ENCODE measurements at regions not wholly inside any gene's neighbourhood (a gene's known extent, or its start where the extent isn't known, plus 50 kb on each side); places are given as distances from the start of the nearest gene placed in this dataset.

GRCh38 chr18:22563164-22563583 lies 145.5 kb upstream of the CTAGE1 start:
- no peaks in the 10 kb centered on the region for H3K36me3 ChIP-seq (ENCODE audit: control insufficient read depth, insufficient read depth, low read length)
- Mint-ChIP-seq H3K27ac (no peak overlapping the region), H3K9me3 (peaks cover 0 to 2% (median 0%) of the 10 kb centered on the region in 7 donors), H3K4me3 (no peak overlapping the region), H3K36me3 (no peaks in the 10 kb centered on the region), H3K4me1 (peaks cover 0 to 2% (median 0%) of the 10 kb centered on the region in 4 donors), H3K27me3 (peaks cover 41% of the 10 kb centered on the region)
- no peaks in the 10 kb centered on the region for H3K9me3 ChIP-seq (ENCODE audit: control insufficient read depth in 2 of 2, low read length in 2 of 2)
- peak in 2 of 3 donors; percentile 8 to 23 for DNase-seq
- H3K27ac ChIP-seq (ENCODE audit: insufficient read depth, low read length, poor library complexity, severe bottlenecking) = no peak overlapping the region
- peaks cover 21% of the 10 kb centered on the region for H3K27me3 ChIP-seq (ENCODE audit: control insufficient read depth, insufficient read depth, low read length)
- H3K4me1 ChIP-seq (ENCODE audit: control insufficient read depth, insufficient read depth, low read length, poor library complexity, severe bottlenecking) = no peaks in the 10 kb centered on the region
- H3K4me3 ChIP-seq (ENCODE audit: low read depth, low read length) = no peak overlapping the region
- no peak for ATAC-seq (ENCODE audit: low read depth in 2 of 2)

- no peaks in the 10 kb centered on the region for H3K4me1 ChIP-seq (ENCODE audit: control insufficient read depth, insufficient read depth, low read length, poor library complexity, severe bottlenecking)
- peaks cover 36% of the 10 kb centered on the region for H3K27me3 Mint-ChIP-seq
- H3K36me3 Mint-ChIP-seq = no peaks in the 10 kb centered on the region
- no peak overlapping the region for H3K4me3 Mint-ChIP-seq
- DNase-seq = no peak
- no peak overlapping the region for H3K4me3 ChIP-seq (ENCODE audit: low read depth, low read length)
- ATAC-seq (ENCODE audit: low read depth in 2 of 2) = no peak
- H3K27ac Mint-ChIP-seq = no peak overlapping the region
- no peak overlapping the region for H3K27ac ChIP-seq (ENCODE audit: insufficient read depth, low read length, poor library complexity, severe bottlenecking)
- H3K9me3 ChIP-seq (ENCODE audit: control insufficient read depth in 2 of 2, low read length in 2 of 2) = no peaks in the 10 kb centered on the region
- H3K9me3 Mint-ChIP-seq = peaks cover 0 to 2% (median 0%) of the 10 kb centered on the region in 7 donors
- H3K27me3 ChIP-seq (ENCODE audit: control insufficient read depth, insufficient read depth, low read length) = peaks cover 18% of the 10 kb centered on the region
- no peaks in the 10 kb centered on the region for H3K36me3 ChIP-seq (ENCODE audit: control insufficient read depth, insufficient read depth, low read length)
- H3K4me1 Mint-ChIP-seq = peaks cover 0 to 2% (median 0%) of the 10 kb centered on the region in 4 donors
Measured at GRCh38 chr18:22564036-22564435, 146.3 kb upstream of the CTAGE1 start.

- Mint-ChIP-seq H3K4me1 (no peaks in the 10 kb centered on the region), H3K4me3 (no peak overlapping the region), H3K27me3 (peaks cover 24% of the 10 kb centered on the region), H3K27ac (no peak overlapping the region), H3K36me3 (no peaks in the 10 kb centered on the region), H3K9me3 (peaks cover 0 to 4% (median 0%) of the 10 kb centered on the region in 7 donors)
- H3K9me3 ChIP-seq (ENCODE audit: control insufficient read depth in 2 of 2, low read length in 2 of 2) = no peaks in the 10 kb centered on the region
- no peak for DNase-seq
- H3K36me3 ChIP-seq (ENCODE audit: control insufficient read depth, insufficient read depth, low read length) = no peaks in the 10 kb centered on the region
- no peak overlapping the region for H3K27ac ChIP-seq (ENCODE audit: insufficient read depth, low read length, poor library complexity, severe bottlenecking)
- ATAC-seq (ENCODE audit: low read depth in 2 of 2) = no peak
- peaks cover 5% of the 10 kb centered on the region for H3K27me3 ChIP-seq (ENCODE audit: control insufficient read depth, insufficient read depth, low read length)
- H3K4me3 ChIP-seq (ENCODE audit: low read depth, low read length) = no peak overlapping the region
- H3K4me1 ChIP-seq (ENCODE audit: control insufficient read depth, insufficient read depth, low read length, poor library complexity, severe bottlenecking) = no peaks in the 10 kb centered on the region
Measured at GRCh38 chr18:22566703-22567420, 149.1 kb upstream of the CTAGE1 start.

- no peak for ATAC-seq (ENCODE audit: low read depth in 2 of 2)
- no peak overlapping the region for H3K4me3 Mint-ChIP-seq
- no peak overlapping the region for H3K27ac Mint-ChIP-seq
- no peaks in the 10 kb centered on the region for H3K4me1 ChIP-seq (ENCODE audit: control insufficient read depth, insufficient read depth, low read length, poor library complexity, severe bottlenecking)
- H3K9me3 Mint-ChIP-seq = peaks cover 0 to 4% (median 0%) of the 10 kb centered on the region in 7 donors
- no peak overlapping the region for H3K4me3 ChIP-seq (ENCODE audit: low read depth, low read length)
- no peak for DNase-seq
- no peaks in the 10 kb centered on the region for H3K9me3 ChIP-seq (ENCODE audit: control insufficient read depth in 2 of 2, low read length in 2 of 2)
- H3K4me1 Mint-ChIP-seq = no peaks in the 10 kb centered on the region
- H3K27me3 Mint-ChIP-seq = peaks cover 18% of the 10 kb centered on the region
- no peaks in the 10 kb centered on the region for H3K36me3 Mint-ChIP-seq
- H3K27me3 ChIP-seq (ENCODE audit: control insufficient read depth, insufficient read depth, low read length) = peaks cover 5% of the 10 kb centered on the region
- no peaks in the 10 kb centered on the region for H3K36me3 ChIP-seq (ENCODE audit: control insufficient read depth, insufficient read depth, low read length)
- H3K27ac ChIP-seq (ENCODE audit: insufficient read depth, low read length, poor library complexity, severe bottlenecking) = no peak overlapping the region
Measured at GRCh38 chr18:22567794-22568193, 150.1 kb upstream of the CTAGE1 start.

- H3K27ac ChIP-seq (ENCODE audit: insufficient read depth, low read length, poor library complexity, severe bottlenecking) = no peak overlapping the region
- no peak overlapping the region for H3K27ac Mint-ChIP-seq
- H3K4me1 ChIP-seq (ENCODE audit: control insufficient read depth, insufficient read depth, low read length, poor library complexity, severe bottlenecking) = no peaks in the 10 kb centered on the region
- no peaks in the 10 kb centered on the region for H3K36me3 Mint-ChIP-seq
- H3K4me1 Mint-ChIP-seq = no peaks in the 10 kb centered on the region
- no peaks in the 10 kb centered on the region for H3K9me3 ChIP-seq (ENCODE audit: control insufficient read depth in 2 of 2, low read length in 2 of 2)
- H3K27me3 ChIP-seq (ENCODE audit: control insufficient read depth, insufficient read depth, low read length) = no peaks in the 10 kb centered on the region
- DNase-seq = no peak
- ATAC-seq (ENCODE audit: low read depth in 2 of 2) = no peak
- peaks cover 17% of the 10 kb centered on the region for H3K27me3 Mint-ChIP-seq
- H3K4me3 ChIP-seq (ENCODE audit: low read depth, low read length) = no peak overlapping the region
- peaks cover 0 to 4% (median 0%) of the 10 kb centered on the region in 7 donors for H3K9me3 Mint-ChIP-seq
- H3K36me3 ChIP-seq (ENCODE audit: control insufficient read depth, insufficient read depth, low read length) = no peaks in the 10 kb centered on the region
- H3K4me3 Mint-ChIP-seq = no peak overlapping the region
Measured at GRCh38 chr18:22570492-22570891, 152.8 kb upstream of the CTAGE1 start.

GRCh38 chr18:22572341-22572740 lies 154.6 kb upstream of the CTAGE1 start:
- DNase-seq = no peak
- Mint-ChIP-seq H3K36me3 (no peaks in the 10 kb centered on the region), H3K9me3 (peaks cover 0 to 4% (median 0%) of the 10 kb centered on the region in 7 donors), H3K4me1 (no peaks in the 10 kb centered on the region), H3K27me3 (peaks cover 10% of the 10 kb centered on the region), H3K4me3 (no peak overlapping the region), H3K27ac (no peak overlapping the region)
- no peaks in the 10 kb centered on the region for H3K36me3 ChIP-seq (ENCODE audit: control insufficient read depth, insufficient read depth, low read length)
- no peaks in the 10 kb centered on the region for H3K27me3 ChIP-seq (ENCODE audit: control insufficient read depth, insufficient read depth, low read length)
- H3K27ac ChIP-seq (ENCODE audit: insufficient read depth, low read length, poor library complexity, severe bottlenecking) = no peak overlapping the region
- no peak overlapping the region for H3K4me3 ChIP-seq (ENCODE audit: low read depth, low read length)
- no peaks in the 10 kb centered on the region for H3K9me3 ChIP-seq (ENCODE audit: control insufficient read depth in 2 of 2, low read length in 2 of 2)
- ATAC-seq (ENCODE audit: low read depth in 2 of 2) = no peak
- no peaks in the 10 kb centered on the region for H3K4me1 ChIP-seq (ENCODE audit: control insufficient read depth, insufficient read depth, low read length, poor library complexity, severe bottlenecking)

GRCh38 chr18:22579271-22579670 lies 161.6 kb upstream of the CTAGE1 start:
- no peak overlapping the region for H3K27ac ChIP-seq (ENCODE audit: insufficient read depth, low read length, poor library complexity, severe bottlenecking)
- no peaks in the 10 kb centered on the region for H3K4me1 ChIP-seq (ENCODE audit: control insufficient read depth, insufficient read depth, low read length, poor library complexity, severe bottlenecking)
- Mint-ChIP-seq H3K9me3 (peaks cover 0 to 3% (median 0%) of the 10 kb centered on the region in 7 donors), H3K27ac (no peak overlapping the region), H3K27me3 (no peaks in the 10 kb centered on the region), H3K4me1 (no peaks in the 10 kb centered on the region), H3K36me3 (no peaks in the 10 kb centered on the region), H3K4me3 (no peak overlapping the region)
- no peak overlapping the region for H3K4me3 ChIP-seq (ENCODE audit: low read depth, low read length)
- H3K36me3 ChIP-seq (ENCODE audit: control insufficient read depth, insufficient read depth, low read length) = no peaks in the 10 kb centered on the region
- no peaks in the 10 kb centered on the region for H3K9me3 ChIP-seq (ENCODE audit: control insufficient read depth in 2 of 2, low read length in 2 of 2)
- H3K27me3 ChIP-seq (ENCODE audit: control insufficient read depth, insufficient read depth, low read length) = no peaks in the 10 kb centered on the region
- DNase-seq (no peak), ATAC-seq (ENCODE audit: low read depth in 2 of 2) (no peak)

GRCh38 chr18:22585333-22585732 lies 167.6 kb upstream of the CTAGE1 start:
- H3K9me3 Mint-ChIP-seq = peaks cover 0 to 2% (median 0%) of the 10 kb centered on the region in 7 donors
- no peaks in the 10 kb centered on the region for H3K4me1 Mint-ChIP-seq
- DNase-seq (no peak), ATAC-seq (ENCODE audit: low read depth in 2 of 2) (no peak)
- Histone ChIP-seq H3K4me1 (ENCODE audit: control insufficient read depth, insufficient read depth, low read length, poor library complexity, severe bottlenecking) (no peaks in the 10 kb centered on the region), H3K36me3 (ENCODE audit: control insufficient read depth, insufficient read depth, low read length) (no peaks in the 10 kb centered on the region), H3K27ac (ENCODE audit: insufficient read depth, low read length, poor library complexity, severe bottlenecking) (no peak overlapping the region), H3K4me3 (ENCODE audit: low read depth, low read length) (no peak overlapping the region), H3K27me3 (ENCODE audit: control insufficient read depth, insufficient read depth, low read length) (no peaks in the 10 kb centered on the region), H3K9me3 (ENCODE audit: control insufficient read depth in 2 of 2, low read length in 2 of 2) (no peaks in the 10 kb centered on the region)
- no peak overlapping the region for H3K27ac Mint-ChIP-seq
- H3K36me3 Mint-ChIP-seq = no peaks in the 10 kb centered on the region
- H3K27me3 Mint-ChIP-seq = no peaks in the 10 kb centered on the region
- no peak overlapping the region for H3K4me3 Mint-ChIP-seq
